ENCODE measurements at regions not wholly inside any gene's neighbourhood (a gene's known extent, or its start where the extent isn't known, plus 50 kb on each side); places are given as distances from the start of the nearest gene placed in this dataset.
A peak's percentile ranks its signal among the peaks of the same experiment; 100 is the strongest.

DNA sequence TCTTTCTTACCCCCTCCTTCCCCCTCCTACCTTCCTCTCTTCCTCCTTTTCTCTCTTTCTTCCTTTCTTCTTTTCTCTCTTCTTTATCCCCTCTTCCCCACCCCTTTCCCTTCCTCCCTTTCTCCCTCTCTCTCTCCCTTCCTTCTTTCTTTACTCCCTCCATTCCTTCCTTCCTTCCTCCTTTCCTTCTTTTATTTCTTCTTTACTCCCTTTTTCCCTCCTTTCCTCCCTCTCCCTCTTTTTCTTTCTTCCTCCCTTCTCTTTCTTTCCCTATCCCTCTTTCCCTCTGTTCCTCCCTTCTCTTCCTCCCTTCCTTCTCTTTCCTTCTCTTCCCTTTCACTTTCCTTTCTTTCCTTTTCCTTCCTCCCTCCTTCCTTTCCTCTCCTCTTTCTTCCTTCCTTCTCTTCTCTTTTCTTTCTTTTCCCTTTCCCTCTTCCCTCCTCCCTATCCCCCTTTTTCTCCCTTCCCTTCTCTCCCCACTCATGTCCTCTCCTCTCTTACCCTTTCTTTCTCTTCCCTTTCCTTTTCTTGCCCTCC, 302.3 kb upstream of the TBX3 start:
- DNase-seq (ENCODE audit: low read depth, low spot score) = no peak

DNA sequence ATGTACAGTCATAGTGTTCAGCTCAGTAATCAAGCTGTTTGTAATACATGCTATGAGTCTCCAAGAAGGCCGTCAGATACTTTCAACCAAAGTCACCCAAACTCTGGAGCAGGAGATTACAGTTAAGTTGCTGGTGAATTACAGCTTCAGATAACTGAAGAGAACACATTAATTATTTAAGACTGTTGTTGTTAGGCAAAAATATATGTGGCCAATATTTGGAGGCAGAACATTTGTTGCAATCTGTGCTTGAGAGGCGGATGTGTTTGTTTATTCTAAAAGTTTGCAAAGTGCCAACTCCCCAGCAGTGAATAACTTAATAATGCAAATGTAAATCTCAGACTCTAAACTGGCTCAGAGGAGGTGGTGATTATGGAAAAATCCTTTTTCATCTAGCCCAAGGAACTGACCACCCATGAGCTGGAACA, 300.7 kb upstream of the TBX3 start:
- DNase-seq (ENCODE audit: low read depth, low spot score) = no peak

DNA sequence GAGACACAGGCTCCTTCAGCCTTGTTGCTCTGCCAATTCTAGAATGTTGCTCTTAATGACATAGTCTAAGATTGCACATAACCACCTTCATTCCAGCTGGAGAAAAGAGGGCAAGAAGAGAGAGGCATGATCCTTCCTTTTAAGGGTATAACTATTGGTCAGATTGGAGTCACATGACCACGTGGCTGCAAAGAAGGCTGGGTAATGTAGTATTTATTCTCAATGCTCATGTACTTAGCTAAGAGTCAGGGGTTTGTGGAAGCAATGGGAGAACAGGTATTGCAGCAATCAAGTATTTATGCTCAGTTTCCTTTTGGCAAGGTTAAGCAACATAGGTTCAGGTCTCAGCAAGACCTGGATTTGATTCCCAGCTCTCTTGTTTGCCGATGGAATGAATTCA, 298.8 kb upstream of the TBX3 start:
- DNase-seq (ENCODE audit: low read depth, low spot score) = no peak

GRCh38 chr12:114981036-114981435, 297.1 kb upstream of the TBX3 start:
- DNase-seq (ENCODE audit: low read depth, low spot score) = no peak

DNA sequence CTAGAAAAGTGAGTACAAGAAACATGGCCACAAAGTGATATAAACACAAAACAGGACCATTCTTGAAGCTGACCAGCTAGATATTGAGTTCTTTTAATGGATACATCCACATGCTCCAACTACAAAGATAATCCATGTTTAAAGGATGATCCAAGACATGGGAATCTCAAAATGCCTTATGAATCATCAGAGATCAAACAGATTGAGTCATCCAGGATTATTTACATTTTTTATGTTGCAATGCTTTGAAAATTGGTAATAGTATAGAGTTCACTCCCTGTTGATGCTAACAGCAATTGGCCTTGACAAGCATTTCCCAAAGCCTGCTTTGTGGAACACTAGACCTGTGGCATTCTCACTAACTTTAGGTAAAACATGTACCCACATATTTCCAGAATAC, 293.0 kb upstream of the TBX3 start:
- DNase-seq (ENCODE audit: low read depth, low spot score) = no peak

DNA sequence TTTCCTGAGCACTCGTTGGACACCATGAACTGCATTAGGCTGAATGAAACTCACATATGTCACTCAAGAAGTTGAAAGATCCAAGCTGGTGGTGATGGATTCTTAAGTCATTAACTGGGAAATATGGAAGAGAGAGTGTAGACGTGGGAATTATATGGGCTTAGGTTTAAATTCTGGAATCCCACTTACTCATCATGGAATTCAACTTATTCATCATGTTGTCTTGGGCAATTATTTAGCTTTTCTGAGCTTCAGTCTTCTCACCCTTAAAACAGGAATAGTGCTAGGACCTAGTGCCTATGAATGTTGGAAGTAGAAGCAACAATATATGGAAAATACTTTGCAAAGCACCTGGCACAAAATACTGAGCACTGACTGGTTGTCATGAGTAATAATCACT, 292.4 kb upstream of the TBX3 start:
- no peak for DNase-seq (ENCODE audit: low read depth, low spot score)

GRCh38 chr12:114975640-114976310, 291.8 kb upstream of the TBX3 start:
- no peak for DNase-seq (ENCODE audit: low read depth, low spot score)

DNA sequence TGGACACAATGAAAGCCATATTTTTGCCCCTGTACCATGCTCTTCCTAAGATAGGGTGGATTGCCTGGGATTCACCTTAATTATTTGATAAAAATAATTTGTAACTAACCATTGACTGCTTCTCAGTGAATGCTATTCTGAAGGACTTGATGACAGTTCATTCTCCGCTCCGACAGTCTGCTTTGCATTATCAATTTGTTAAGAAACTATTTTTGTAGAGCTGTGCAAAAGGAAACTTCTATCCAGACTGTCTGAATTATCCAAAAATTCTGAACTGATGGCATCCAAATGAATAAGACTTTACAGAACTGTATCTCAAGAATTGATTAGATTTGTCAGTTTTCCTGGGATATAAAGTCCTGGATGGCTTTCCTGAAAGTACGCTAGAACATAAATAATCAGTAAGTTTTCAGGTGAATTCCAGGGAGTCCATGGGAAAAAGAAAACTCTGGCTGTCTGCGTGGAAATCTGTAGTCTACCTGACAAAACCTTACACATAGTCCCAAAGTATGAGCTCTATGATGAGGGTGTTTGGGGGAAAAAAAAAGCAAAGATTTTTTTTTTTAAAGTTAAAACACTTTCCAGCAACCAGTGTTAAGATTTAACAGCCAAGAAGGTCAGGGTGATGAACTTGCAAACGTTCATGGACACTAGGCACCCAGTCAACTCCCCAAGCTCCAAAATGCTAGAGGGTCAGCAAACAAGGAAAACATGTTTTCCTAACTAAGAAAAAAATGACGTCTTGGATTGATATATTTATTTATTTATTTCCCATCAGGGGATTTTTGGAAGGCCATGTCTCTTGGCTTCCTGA, 291.1 kb upstream of the TBX3 start:
- no peak for DNase-seq (ENCODE audit: low read depth, low spot score)

GRCh38 chr12:114974333-114974732, 290.4 kb upstream of the TBX3 start:
- DNase-seq (ENCODE audit: low read depth, low spot score) = no peak

DNA sequence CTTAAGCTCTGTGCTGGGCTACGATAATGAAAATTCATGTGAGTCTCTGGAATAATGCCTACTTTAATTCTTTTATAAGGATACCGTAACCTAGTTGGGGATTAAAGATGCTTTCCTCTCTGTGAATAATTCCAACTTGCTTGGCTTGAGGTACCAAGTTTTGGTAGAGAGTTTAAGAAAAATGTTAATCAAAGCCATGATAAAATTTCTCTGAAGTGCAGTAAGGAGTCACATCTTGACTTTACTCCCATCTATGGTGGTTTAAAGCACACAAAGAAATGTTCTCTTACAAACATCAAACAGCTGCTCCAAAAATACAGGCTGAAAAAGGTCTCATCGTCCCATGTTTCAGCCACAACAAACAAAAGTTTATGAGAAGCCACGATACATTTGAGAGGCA, 284.8 kb upstream of the TBX3 start:
- DNase-seq (ENCODE audit: low read depth, low spot score) = no peak

GRCh38 chr12:114967151-114967550, 283.2 kb upstream of the TBX3 start:
- no peak for DNase-seq (ENCODE audit: low read depth, low spot score)

GRCh38 chr12:114964841-114965240, 280.9 kb upstream of the TBX3 start:
- DNase-seq (ENCODE audit: low read depth, low spot score) = no peak

GRCh38 chr12:114963846-114964245, 279.9 kb upstream of the TBX3 start:
- no peak for DNase-seq (ENCODE audit: low read depth, low spot score)

GRCh38 chr12:114961491-114961890, 277.5 kb upstream of the TBX3 start:
- no peak for DNase-seq (ENCODE audit: low read depth, low spot score)

DNA sequence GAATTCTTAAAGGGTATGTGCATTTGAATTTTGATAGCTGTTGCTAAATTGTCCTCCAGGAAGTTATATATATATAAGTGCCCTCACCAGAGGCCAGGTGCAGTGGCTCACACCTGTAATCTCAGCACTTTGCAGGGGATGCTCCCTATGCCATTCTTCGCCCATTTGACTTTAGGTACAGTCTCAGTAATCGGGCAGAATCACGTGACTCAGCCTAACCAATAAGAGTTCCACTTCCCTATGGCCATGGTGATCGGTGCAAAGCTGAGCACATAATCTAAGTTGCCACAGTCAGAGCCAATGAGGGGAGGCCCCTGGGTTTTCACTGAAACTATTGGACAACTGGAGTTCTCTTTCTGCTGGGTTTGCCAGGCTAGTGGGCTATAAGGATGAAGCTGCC, 274.6 kb upstream of the TBX3 start:
- no peak for DNase-seq (ENCODE audit: low read depth, low spot score)

GRCh38 chr12:114957225-114957624, 273.2 kb upstream of the TBX3 start:
- no peak for DNase-seq (ENCODE audit: low read depth, low spot score)

DNA sequence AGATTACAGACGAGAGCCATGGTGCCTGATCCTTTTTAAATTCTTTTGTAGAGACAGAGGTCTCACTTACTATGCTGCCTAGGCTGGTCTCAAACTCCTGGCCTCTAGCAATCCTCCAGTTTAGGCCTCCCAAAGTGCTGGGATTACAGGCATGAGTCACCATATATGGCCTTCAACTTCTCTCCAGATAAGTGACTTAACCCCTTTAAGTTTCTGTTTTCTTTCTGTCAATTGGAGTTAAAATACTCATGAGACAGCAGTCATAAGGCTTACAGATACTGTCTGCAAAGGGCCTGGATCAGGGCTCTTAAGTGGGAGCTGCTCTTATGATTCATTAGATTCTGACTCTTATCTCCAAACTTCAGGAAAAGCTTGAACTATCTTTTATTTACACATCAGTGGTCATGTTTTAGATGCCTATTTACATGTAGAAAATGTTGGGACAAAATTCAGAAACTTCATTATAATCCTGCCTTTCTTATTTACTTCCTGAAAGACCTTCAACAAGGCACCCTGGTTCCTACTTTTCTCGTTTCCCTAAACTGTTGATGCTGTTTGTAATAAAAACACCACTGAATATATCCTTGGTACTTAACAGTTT, 271.5 kb upstream of the TBX3 start:
- DNase-seq (ENCODE audit: low read depth, low spot score) = no peak

- no peak for DNase-seq (ENCODE audit: low read depth, low spot score)
Measured at GRCh38 chr12:114954511-114955055, 270.6 kb upstream of the TBX3 start.

- DNase-seq (ENCODE audit: low read depth, low spot score) = peak; percentile 76
Measured at GRCh38 chr12:114952573-114953271, 268.7 kb upstream of the TBX3 start.

GRCh38 chr12:114949058-114949820, 265.3 kb upstream of the TBX3 start:
- DNase-seq (ENCODE audit: low read depth, low spot score) = no peak

DNA sequence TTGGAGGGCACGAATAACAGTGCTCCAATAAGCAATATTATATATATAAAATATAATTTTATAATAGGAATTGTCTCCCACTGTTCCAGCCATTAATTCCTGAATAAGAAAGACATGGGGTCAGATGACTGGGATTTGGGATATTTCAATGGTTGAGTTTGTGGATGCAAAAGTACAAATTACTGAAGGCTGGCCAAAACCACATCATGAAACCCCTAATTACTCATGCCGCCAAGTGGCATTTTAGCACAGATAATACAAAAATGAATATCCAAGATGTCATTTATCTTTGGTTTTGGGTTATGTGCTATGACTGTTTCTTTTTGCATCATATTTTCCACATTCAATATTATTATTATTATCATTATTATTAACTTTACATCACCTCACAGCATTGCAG, 261.4 kb upstream of the TBX3 start:
- DNase-seq (ENCODE audit: low read depth, low spot score) = no peak

Measured in smooth muscle cell of the brain vasculature (primary cell).